HG03108 (cell line): ENCODE measurements at regions not wholly inside any gene's neighbourhood (a gene's known extent, or its start where the extent isn't known, plus 50 kb on each side); places are given as distances from the start of the nearest gene placed in this dataset.

Source experiments
- ATAC-seq: cut with Tn5 transposase; IDR thresholded peaks from one replicate; pipeline ENCODE4 v1.9.1; 2021; ENCODE audit warnings: moderate library complexity; ENCODE audit not compliant: unreplicated experiment

DNA sequence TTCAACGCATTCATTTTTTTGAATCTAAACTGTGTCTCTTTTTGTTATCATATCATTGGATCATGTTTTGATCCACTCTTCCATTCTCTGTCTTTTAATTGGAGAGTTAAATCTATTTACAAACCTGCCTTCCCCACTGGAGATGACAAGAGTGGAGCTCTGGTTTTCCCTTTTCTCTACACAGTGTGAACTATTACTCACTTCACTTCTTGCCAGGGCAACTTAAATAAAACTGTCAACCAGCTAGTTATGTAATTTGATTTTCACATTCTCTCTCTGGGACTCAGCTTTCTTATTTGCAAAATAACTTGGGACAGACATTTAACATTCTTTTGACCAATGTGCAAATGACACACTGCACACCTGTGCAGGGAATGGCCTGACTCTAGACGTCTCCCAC is 230.8 kb upstream of the CST7 start:
- ATAC-seq: no peak

DNA sequence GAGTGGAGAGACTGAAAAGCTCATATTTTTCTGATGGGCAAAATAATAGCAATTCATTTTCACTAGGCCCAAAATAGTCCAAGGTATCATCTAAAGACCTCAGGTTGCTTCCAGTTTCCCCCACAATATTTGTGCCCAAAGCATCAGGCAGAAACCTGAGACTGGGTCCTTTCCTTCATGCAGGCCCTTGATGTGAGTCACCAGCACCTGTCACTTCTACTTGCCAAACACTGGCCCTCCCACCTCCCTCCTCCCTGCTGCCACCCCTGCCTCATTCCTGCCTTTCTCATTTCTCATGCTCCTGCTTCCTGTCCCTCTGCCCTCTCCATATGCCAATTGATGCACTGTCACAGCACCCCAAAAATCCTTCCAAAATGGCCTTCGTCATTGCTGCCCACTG is 230.4 kb upstream of the CST7 start:
- no peak for ATAC-seq

DNA sequence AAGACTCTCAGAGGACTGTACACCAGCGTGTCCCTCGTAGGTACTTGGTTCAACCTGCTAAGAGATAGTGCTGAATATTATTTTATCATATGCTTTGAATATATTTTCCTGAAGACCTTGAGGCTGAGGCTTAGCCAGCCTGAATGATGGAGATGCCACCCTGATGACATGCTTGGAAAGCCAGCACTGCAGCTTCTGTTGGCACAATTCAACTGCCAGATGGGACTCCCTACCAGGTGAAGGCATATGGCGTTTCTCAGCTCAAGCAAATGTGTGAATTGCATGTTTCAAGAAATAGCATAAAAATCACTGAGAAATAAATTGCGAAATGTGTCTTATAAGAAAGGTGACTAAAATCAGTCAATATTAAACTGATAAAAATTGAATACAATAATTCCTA is 228.1 kb upstream of the CST7 start:
- no peak for ATAC-seq

- ATAC-seq: no peak
These were observed 227.0 kb upstream of the CST7 start for GRCh38 chr20:24721891-24722568.

- no peak for ATAC-seq
These were observed 226.5 kb upstream of the CST7 start for GRCh38 chr20:24722586-24722985.

DNA sequence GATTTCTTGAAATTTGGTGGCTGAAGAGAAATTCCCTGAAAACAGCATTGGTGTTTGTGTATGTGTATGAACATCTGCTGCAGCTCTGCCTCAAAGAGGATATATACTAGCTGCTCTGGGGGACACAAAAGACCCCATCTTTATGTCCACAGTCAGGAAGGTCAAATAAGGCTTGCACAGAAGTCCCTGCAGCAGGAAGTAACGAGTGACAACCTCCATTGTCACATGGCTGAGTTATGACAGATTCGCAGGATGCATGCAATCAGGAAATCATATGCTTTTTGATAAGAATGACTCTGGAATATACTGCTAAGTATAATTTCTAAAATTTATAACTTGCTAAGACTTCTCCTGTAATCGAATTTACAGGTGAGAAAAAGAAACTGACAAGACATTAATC is 225.9 kb upstream of the CST7 start:
- no peak for ATAC-seq

- no peak for ATAC-seq
These were observed 225.3 kb upstream of the CST7 start for GRCh38 chr20:24723647-24724352.

- ATAC-seq: no peak
These were observed 224.0 kb upstream of the CST7 start for GRCh38 chr20:24724982-24725533.

DNA sequence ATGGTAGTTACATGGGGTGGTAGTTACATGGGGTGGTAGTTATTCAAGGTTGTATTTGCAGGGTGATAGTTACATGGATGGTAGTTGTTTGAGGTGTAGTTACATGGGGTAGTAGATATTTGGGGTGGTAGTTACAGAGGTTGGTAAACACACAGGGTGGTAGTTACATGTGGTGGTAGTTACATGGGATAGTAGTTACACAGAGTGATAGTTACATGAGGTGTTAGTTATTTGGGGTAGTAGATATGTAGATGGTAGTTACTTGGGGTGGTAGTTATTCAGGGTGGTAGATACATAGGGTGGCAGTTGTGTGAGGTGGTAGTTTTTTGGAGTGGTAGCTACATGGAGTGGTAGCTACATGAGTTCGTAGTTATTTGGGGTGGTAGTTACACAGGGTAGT is 221.3 kb upstream of the CST7 start:
- ATAC-seq: no peak

DNA sequence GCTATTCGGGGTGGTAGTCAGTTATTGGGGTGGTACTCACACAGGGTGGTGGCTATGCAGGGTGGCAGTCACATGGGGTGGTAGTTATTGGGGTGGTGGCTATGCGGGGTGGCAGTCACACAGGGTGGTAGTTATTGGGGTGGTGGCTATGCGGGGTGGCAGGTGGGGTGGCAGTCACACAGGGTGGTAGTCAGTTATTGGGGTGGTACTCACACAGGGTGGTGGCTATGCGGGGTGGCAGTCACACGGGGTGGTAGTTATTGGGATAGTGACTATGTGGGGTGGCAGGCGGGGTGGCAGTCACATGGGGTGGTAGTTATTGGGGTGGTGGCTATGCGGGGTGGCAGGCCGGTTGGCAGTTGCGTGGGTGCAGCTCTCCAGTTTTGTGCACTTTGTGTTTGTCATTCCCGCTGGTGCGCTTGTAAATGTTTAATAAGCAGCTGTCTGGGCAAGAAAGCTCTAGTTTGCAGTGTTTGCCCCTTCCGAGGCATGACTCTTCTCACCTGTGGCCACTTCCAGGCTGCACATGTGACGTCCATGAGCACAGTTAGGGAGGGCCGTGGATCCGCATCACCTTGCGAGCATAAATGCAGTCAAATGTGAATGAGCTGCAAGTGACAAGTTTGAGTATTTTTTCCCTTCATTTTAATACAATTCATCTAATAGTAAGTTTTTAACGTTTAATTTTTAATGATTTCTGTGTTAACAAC is 219.0 kb upstream of the CST7 start:
- no peak for ATAC-seq

- no peak for ATAC-seq
These were observed 218.3 kb upstream of the CST7 start for GRCh38 chr20:24730750-24731149.

DNA sequence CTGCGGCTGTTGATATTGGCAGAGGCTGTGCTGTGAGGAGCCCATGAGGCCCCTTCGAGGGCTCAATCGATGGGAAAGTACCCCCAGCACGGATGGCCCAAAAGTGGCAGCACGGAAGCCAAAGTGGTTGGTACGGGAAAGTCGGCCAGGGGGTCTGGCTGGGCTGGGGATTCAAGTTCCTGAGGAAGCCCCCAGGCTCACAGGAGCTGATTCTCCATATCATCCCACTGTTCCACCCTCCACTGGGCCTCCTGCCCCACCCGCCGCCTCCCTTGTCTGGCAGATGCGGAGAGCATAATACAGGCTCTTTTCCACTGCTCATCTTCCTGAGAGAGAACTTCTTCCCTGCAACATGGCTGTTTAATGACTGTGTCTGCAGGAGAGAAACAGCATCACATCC is 217.8 kb upstream of the CST7 start:
- ATAC-seq: no peak

DNA sequence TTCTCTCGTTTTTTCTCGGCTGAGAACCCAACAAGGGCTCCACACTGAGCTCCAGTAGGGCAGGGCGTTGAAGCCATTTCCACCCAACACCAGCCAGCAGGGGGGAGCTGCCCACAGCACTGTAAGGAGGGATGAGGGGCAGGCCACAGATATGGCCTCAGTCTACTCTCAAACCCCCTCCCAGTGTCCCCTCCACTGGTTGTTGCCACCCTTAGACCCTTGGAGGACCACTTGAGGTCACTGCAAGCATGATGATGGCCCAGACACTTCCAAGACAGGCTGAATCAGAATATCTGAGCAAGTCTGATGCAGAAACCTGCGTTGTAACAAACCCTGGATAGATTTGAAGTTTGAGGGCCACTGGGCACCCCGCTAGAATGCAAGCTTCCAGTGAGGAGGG is 217.0 kb upstream of the CST7 start:
- ATAC-seq: no peak

GRCh38 chr20:24732599-24732998 is 216.5 kb upstream of the CST7 start:
- no peak for ATAC-seq

GRCh38 chr20:24733416-24733815 is 215.7 kb upstream of the CST7 start:
- ATAC-seq: no peak

- ATAC-seq: no peak
These were observed 214.9 kb upstream of the CST7 start for GRCh38 chr20:24734139-24734538.

GRCh38 chr20:24735263-24735662 is 213.8 kb upstream of the CST7 start:
- ATAC-seq: no peak

DNA sequence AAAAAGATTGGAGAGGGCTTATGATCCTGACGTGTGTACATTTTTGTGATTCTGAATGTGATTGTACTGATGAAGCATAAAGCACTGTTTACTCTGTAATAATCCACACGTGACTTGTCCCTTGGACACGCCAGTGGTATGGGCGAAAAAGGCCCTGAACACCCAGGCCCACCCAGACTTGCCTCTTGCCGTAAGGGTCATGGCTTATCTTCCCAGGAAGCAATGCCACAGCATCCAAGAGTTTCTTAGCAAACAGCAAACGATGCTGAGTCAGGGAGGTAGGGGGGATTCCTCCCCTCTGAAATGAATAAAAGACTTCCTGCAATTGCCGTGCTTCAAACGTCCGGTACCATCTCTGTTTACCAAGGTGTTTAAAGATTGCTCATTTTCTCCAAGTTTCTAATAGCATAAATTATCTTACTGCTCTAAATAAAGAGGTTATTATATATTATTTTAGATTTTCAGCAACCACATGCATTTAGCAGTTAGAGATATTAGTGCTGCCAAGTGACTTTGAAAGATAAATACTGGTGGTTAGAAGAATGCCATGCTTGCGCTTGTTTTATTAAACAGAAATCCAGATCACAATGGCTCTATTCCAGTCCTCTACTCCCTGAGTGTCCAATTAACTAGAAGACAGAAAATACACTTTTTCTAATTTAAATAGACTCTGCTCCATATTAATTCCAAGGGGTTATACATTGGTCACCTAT is 212.8 kb upstream of the CST7 start:
- ATAC-seq: no peak

- ATAC-seq: no peak
These were observed 212.2 kb upstream of the CST7 start for GRCh38 chr20:24736844-24737211.

GRCh38 chr20:24737212-24737850 is 211.7 kb upstream of the CST7 start:
- no peak for ATAC-seq
